ENCODE measurements at regions not wholly inside any gene's neighbourhood (a gene's known extent, or its start where the extent isn't known, plus 50 kb on each side); places are given as distances from the start of the nearest gene placed in this dataset.

- no peak for TF ChIP-seq MXI1 (IDR thresholded peaks at IDR 0.05; ENCODE audit: low read depth, low read length)
- no peak for TF ChIP-seq POLR2AphosphoS5 (IDR thresholded peaks at IDR 0.05; ENCODE audit: low read length)
- no peak for TF ChIP-seq POLR2A (IDR thresholded peaks at IDR 0.05; ENCODE audit: low read depth, low read length)
- no peak for TF ChIP-seq FOS (IDR thresholded peaks at IDR 0.05; ENCODE audit: borderline replicate concordance, extremely low read depth, insufficient read length)
- TF ChIP-seq ZSCAN29 (IDR thresholded peaks at IDR 0.05) = no peak
- TF ChIP-seq SP1 (IDR thresholded peaks at IDR 0.05; ENCODE audit: low read depth, low read length) = no peak
- no peak for TF ChIP-seq JUND (IDR thresholded peaks at IDR 0.05; ENCODE audit: low read depth, low read length)
- no peak for TF ChIP-seq SIX5 (IDR thresholded peaks at IDR 0.05; ENCODE audit: low read depth, low read length, severe bottlenecking)
- no peak for TF ChIP-seq RFX5 (IDR thresholded peaks at IDR 0.05; ENCODE audit: low read depth, low read length)
- TF ChIP-seq, protein P1, sequence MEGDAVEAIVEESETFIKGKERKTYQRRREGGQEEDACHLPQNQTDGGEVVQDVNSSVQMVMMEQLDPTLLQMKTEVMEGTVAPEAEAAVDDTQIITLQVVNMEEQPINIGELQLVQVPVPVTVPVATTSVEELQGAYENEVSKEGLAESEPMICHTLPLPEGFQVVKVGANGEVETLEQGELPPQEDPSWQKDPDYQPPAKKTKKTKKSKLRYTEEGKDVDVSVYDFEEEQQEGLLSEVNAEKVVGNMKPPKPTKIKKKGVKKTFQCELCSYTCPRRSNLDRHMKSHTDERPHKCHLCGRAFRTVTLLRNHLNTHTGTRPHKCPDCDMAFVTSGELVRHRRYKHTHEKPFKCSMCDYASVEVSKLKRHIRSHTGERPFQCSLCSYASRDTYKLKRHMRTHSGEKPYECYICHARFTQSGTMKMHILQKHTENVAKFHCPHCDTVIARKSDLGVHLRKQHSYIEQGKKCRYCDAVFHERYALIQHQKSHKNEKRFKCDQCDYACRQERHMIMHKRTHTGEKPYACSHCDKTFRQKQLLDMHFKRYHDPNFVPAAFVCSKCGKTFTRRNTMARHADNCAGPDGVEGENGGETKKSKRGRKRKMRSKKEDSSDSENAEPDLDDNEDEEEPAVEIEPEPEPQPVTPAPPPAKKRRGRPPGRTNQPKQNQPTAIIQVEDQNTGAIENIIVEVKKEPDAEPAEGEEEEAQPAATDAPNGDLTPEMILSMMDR (IDR thresholded peaks at IDR 0.05 in 2 of 3, conservative IDR thresholded peaks at IDR 0.05 in 1 of 3; ENCODE audit: control insufficient read depth in 2 of 3, extremely low read depth in 1 of 3, insufficient read depth in 1 of 3, low read depth in 3 of 3, low read length in 3 of 3) = no peak
- TF ChIP-seq EGR1 (IDR thresholded peaks at IDR 0.05; ENCODE audit: borderline replicate concordance in 1 of 2, low read depth in 2 of 2, low read length in 2 of 2) = no peak
- TF ChIP-seq USF1 (IDR thresholded peaks at IDR 0.05; ENCODE audit: borderline replicate concordance, extremely low read length, insufficient read depth, low read depth, low read length) = no peak
These were observed 89.8 kb downstream of the NREP start for GRCh38 chr5:111667128-111667736.
